ENCODE measurements at regions not wholly inside any gene's neighbourhood (a gene's known extent, or its start where the extent isn't known, plus 50 kb on each side); places are given as distances from the start of the nearest gene placed in this dataset.

- Histone ChIP-seq H3K27me3 (no peaks in the 10 kb centered on the region), H3K27ac (no peak overlapping the region), H3K9me3 (no peaks in the 10 kb centered on the region), H3K4me3 (no peak overlapping the region), H3K4me1 (no peaks in the 10 kb centered on the region), H3K36me3 (no peaks in the 10 kb centered on the region)
- TF ChIP-seq EP300 (IDR thresholded peaks at IDR 0.05) = no peak
- no peak for TF ChIP-seq CTCF (IDR thresholded peaks at IDR 0.05)
- no peak for TF ChIP-seq POLR2A (IDR thresholded peaks at IDR 0.05)
- TF ChIP-seq POLR2AphosphoS5 (IDR thresholded peaks at IDR 0.05) = no peak
- no peak for ATAC-seq (ENCODE audit: low FRiP score in 2 of 2)
- 99% methylated on average over 4 of the region's 4 CpGs for WGBS, 2 donors
- no peak for DNase-seq
Observed at GRCh38 chr4:62204136-62204535, 1004.0 kb downstream of the ADGRL3 start.

GRCh38 chr4:62199291-62199810 is 999.2 kb downstream of the ADGRL3 start:
- Histone ChIP-seq H3K36me3 (no peaks in the 10 kb centered on the region), H3K4me1 (no peaks in the 10 kb centered on the region), H3K27me3 (no peaks in the 10 kb centered on the region), H3K4me3 (no peak overlapping the region), H3K27ac (no peak overlapping the region), H3K9me3 (no peaks in the 10 kb centered on the region)
- TF ChIP-seq POLR2AphosphoS5 (IDR thresholded peaks at IDR 0.05) (no peak), EP300 (IDR thresholded peaks at IDR 0.05) (no peak), POLR2A (IDR thresholded peaks at IDR 0.05) (no peak), CTCF (IDR thresholded peaks at IDR 0.05) (no peak)
- no peak for ATAC-seq (ENCODE audit: low FRiP score in 2 of 2)
- 83 to 86% methylated on average over 8 of the region's 8 CpGs for WGBS, 2 donors
- no peak for DNase-seq

- Histone ChIP-seq H3K36me3 (no peaks in the 10 kb centered on the region), H3K4me3 (no peak overlapping the region), H3K9me3 (no peaks in the 10 kb centered on the region), H3K4me1 (no peaks in the 10 kb centered on the region), H3K27ac (no peak overlapping the region), H3K27me3 (no peaks in the 10 kb centered on the region)
- DNase-seq (no peak), ATAC-seq (ENCODE audit: low FRiP score in 2 of 2) (no peak)
- WGBS, 2 donors = 90 to 91% methylated on average over 5 of the region's 5 CpGs
- TF ChIP-seq CTCF (IDR thresholded peaks at IDR 0.05) (no peak), POLR2AphosphoS5 (IDR thresholded peaks at IDR 0.05) (no peak), POLR2A (IDR thresholded peaks at IDR 0.05) (no peak), EP300 (IDR thresholded peaks at IDR 0.05) (no peak)
Observed at GRCh38 chr4:62196338-62196737, 996.2 kb downstream of the ADGRL3 start.

- TF ChIP-seq EP300 (IDR thresholded peaks at IDR 0.05) = no peak
- TF ChIP-seq CTCF (IDR thresholded peaks at IDR 0.05) = no peak
- no peak for TF ChIP-seq POLR2AphosphoS5 (IDR thresholded peaks at IDR 0.05)
- TF ChIP-seq POLR2A (IDR thresholded peaks at IDR 0.05) = no peak
- Histone ChIP-seq H3K4me3 (no peak overlapping the region), H3K27ac (no peak overlapping the region), H3K4me1 (no peaks in the 10 kb centered on the region), H3K27me3 (no peaks in the 10 kb centered on the region), H3K36me3 (no peaks in the 10 kb centered on the region), H3K9me3 (no peaks in the 10 kb centered on the region)
- DNase-seq = no peak
- ATAC-seq (ENCODE audit: low FRiP score in 2 of 2) = no peak
- 76 to 89% methylated on average over 2 of the region's 2 CpGs for WGBS, 2 donors
Observed at GRCh38 chr4:62194342-62194741, 994.2 kb downstream of the ADGRL3 start.

- H3K4me1 ChIP-seq = no peaks in the 10 kb centered on the region
- H3K9me3 ChIP-seq = no peaks in the 10 kb centered on the region
- 89 to 90% methylated on average over 3 of the region's 3 CpGs for WGBS, 2 donors
- no peak overlapping the region for H3K4me3 ChIP-seq
- TF ChIP-seq POLR2AphosphoS5 (IDR thresholded peaks at IDR 0.05) (no peak), CTCF (IDR thresholded peaks at IDR 0.05) (no peak), POLR2A (IDR thresholded peaks at IDR 0.05) (no peak), EP300 (IDR thresholded peaks at IDR 0.05) (no peak)
- H3K27me3 ChIP-seq = no peaks in the 10 kb centered on the region
- H3K27ac ChIP-seq = no peak overlapping the region
- H3K36me3 ChIP-seq = no peaks in the 10 kb centered on the region
- ATAC-seq (ENCODE audit: low FRiP score in 2 of 2) = no peak
- DNase-seq = no peak
Observed at GRCh38 chr4:62193761-62194160, 993.6 kb downstream of the ADGRL3 start.
